Esophagus squamous epithelium (tissue), 4 donors: ENCODE measurements at regions not wholly inside any gene's neighbourhood (a gene's known extent, or its start where the extent isn't known, plus 50 kb on each side); places are given as distances from the start of the nearest gene placed in this dataset.

ENCODE experiments used
- CTCF ChIP-seq, 6 experiments: fragments of 450-650 bp in 4 of 6; fragments of 200-600 bp in 2 of 6; sonication (generic) in 2 of 6; IDR thresholded peaks; one replicate each; pipeline ENCODE4 v1.5.1; 2016 to 2019; ENCODE audit warnings: antibody characterized with exemption in 6 of 6, mild to moderate bottlenecking in 4 of 6, moderate library complexity in 4 of 6
- POLR2A ChIP-seq, 4 donors: fragments of 450-650 bp; IDR thresholded peaks; one replicate each; pipeline ENCODE4 v1.6.1; 2017; ENCODE audit warnings: antibody characterized with exemption in 4 of 4, mild to moderate bottlenecking in 4 of 4, moderate library complexity in 3 of 4

GRCh38 chr1:214954617-214954949, 128.0 kb upstream of the KCNK2 start:
- no peak for TF ChIP-seq CTCF (IDR thresholded peaks at IDR 0.05)
- TF ChIP-seq POLR2A (IDR thresholded peaks at IDR 0.05), result no peak
